ENCODE measurements at regions not wholly inside any gene's neighbourhood (a gene's known extent, or its start where the extent isn't known, plus 50 kb on each side); places are given as distances from the start of the nearest gene placed in this dataset.

- TF ChIP-seq CTCF (IDR thresholded peaks at IDR 0.05; ENCODE audit: insufficient read depth, low read depth, low read length), result no peak
- no peak for TF ChIP-seq EZH2 (IDR thresholded peaks at IDR 0.05; ENCODE audit: insufficient read depth, low read length)
These were observed 1072.1 kb downstream of the NXPH1 start for GRCh38 chr7:9505516-9505915.

Data from astrocyte (in vitro differentiated cells and primary cell).